Stimulated activated memory B cell treated with anti-CD40 and anti-IgM and Interleukin-4, amounts not matched to agents 10 μg/mL and 1 μg/mL and 100 μg/mL, for 72 hours (primary cell): ENCODE measurements at regions not wholly inside any gene's neighbourhood (a gene's known extent, or its start where the extent isn't known, plus 50 kb on each side); places are given as distances from the start of the nearest gene placed in this dataset.
"Not testable (repeated sequence)": the region's sequence is repeated elsewhere in the genome, so short reads cannot be mapped to it uniquely, and the experiment has no call there.

ENCODE experiments used
- ATAC-seq: fragments of 150-1000 bp; cut with Tn5 transposase; 2 replicates; pipeline ENCODE4 v1.10.0; 2021
- H3K27ac Mint-ChIP-seq: one replicate; pipeline ENCODE4 v1.8.0; 2022; ENCODE audit warnings: mild to moderate bottlenecking, mixed read lengths
- H3K27me3 Mint-ChIP-seq: one replicate; pipeline ENCODE4 v1.8.0; 2022; ENCODE audit warnings: mixed read lengths
- H3K36me3 Mint-ChIP-seq: one replicate; pipeline ENCODE4 v1.8.0; 2022; ENCODE audit warnings: mixed read lengths
- H3K4me1 Mint-ChIP-seq: one replicate; pipeline ENCODE4 v1.8.0; 2022; ENCODE audit warnings: mixed read lengths
- H3K4me3 Mint-ChIP-seq: one replicate; pipeline ENCODE4 v1.8.0; 2022; ENCODE audit warnings: mild to moderate bottlenecking, moderate library complexity, mixed read lengths
- H3K9me3 Mint-ChIP-seq: one replicate; pipeline ENCODE4 v1.8.0; 2022; ENCODE audit warnings: mixed read lengths

DNA sequence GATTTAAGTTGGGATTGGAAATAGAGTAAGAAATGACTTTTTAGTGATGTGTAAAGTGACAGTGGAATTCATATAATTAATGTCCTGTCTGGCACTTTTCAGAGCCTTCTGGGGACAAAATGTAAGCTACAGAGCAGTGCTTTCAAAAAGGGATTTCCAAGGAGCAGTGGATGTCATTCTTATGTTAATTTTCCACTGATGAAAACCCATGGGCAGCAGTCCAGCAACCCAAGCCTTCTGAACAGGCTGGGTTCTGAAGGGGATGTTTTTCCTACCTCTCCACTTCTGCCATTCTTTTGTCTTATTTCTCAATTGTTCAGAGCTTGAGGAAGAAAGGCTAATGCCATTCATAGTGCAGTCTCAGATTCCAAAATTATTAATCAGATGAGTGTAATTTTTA, 717.6 kb upstream of the HS3ST1 start:
- H3K4me1 Mint-ChIP-seq: no peaks in the 10 kb centered on the region

GRCh38 chr4:12145768-12146167, 717.1 kb upstream of the HS3ST1 start:
- Mint-ChIP-seq H3K36me3 (no peaks in the 10 kb centered on the region), H3K9me3 (peaks cover 2% of the 10 kb centered on the region), H3K27ac (no peak overlapping the region), H3K4me3 (no peak overlapping the region), H3K27me3 (no peaks in the 10 kb centered on the region), H3K4me1 (no peaks in the 10 kb centered on the region)
- ATAC-seq: no peak

More for the DNA sequence above, 717.6 kb upstream of the HS3ST1 start:
- Mint-ChIP-seq H3K27me3 (no peaks in the 10 kb centered on the region), H3K36me3 (no peaks in the 10 kb centered on the region), H3K9me3 (peaks cover 5% of the 10 kb centered on the region), H3K4me3 (no peak overlapping the region), H3K27ac (no peak overlapping the region)
- no peak for ATAC-seq

DNA sequence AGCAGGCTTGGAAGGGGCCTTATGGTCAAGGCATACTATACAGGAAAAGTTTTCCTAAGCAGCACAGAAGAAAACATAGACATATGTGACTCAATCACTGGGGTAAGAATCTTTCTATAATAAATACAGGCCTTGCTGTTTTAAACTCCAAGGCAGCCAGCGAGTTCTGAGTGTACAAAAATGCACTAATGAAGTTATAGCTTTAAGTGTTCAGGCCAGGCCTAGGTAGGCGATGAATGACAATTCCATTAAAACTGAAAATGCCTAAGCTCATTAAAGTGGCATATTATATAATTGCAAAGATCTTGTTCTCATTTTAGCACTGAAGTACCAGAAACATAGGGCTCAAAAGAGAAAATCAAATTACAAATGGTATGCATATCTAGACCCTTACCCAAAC, 716.4 kb upstream of the HS3ST1 start:
- Mint-ChIP-seq H3K27me3 (no peaks in the 10 kb centered on the region), H3K27ac (no peak overlapping the region), H3K36me3 (no peaks in the 10 kb centered on the region), H3K9me3 (peaks cover 2% of the 10 kb centered on the region), H3K4me1 (no peaks in the 10 kb centered on the region), H3K4me3 (no peak overlapping the region)
- ATAC-seq: no peak

DNA sequence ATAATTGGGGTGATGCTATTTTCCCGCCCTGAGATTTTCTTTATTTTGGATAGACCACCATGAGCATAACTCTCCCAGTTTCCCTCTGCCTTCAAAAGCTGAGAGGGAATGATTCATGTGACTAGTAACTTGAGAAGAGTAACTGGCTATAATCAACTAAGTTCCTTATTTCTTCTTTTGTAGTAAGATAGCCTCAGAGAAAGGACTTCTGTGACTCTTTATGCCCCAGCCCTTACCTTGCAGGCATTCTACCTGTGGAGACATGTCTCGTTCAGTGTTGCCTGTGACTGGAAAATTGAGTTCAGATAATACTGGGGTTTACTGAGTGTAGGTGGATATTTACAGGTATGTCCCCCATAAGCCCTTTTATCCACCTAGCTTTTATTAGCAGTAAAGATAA, 715.4 kb upstream of the HS3ST1 start:
- Mint-ChIP-seq H3K9me3 (peaks cover 2% of the 10 kb centered on the region), H3K4me1 (no peaks in the 10 kb centered on the region), H3K27ac (no peak overlapping the region), H3K4me3 (no peak overlapping the region), H3K27me3 (no peaks in the 10 kb centered on the region), H3K36me3 (no peaks in the 10 kb centered on the region)
- ATAC-seq: no peak

- ATAC-seq: no peak
- Mint-ChIP-seq H3K4me1 (no peaks in the 10 kb centered on the region), H3K9me3 (peaks cover 11% of the 10 kb centered on the region), H3K4me3 (no peak overlapping the region), H3K27me3 (no peaks in the 10 kb centered on the region), H3K27ac (no peak overlapping the region), H3K36me3 (no peaks in the 10 kb centered on the region)
Observed at GRCh38 chr4:12140864-12141263, 712.2 kb upstream of the HS3ST1 start.

GRCh38 chr4:12139296-12139695, 710.6 kb upstream of the HS3ST1 start:
- H3K27me3 Mint-ChIP-seq: no peaks in the 10 kb centered on the region
- H3K27ac Mint-ChIP-seq: no peak overlapping the region
- no peaks in the 10 kb centered on the region for H3K4me1 Mint-ChIP-seq
- peaks cover 11% of the 10 kb centered on the region for H3K9me3 Mint-ChIP-seq
- no peaks in the 10 kb centered on the region for H3K36me3 Mint-ChIP-seq
- no peak overlapping the region for H3K4me3 Mint-ChIP-seq
- no peak for ATAC-seq

DNA sequence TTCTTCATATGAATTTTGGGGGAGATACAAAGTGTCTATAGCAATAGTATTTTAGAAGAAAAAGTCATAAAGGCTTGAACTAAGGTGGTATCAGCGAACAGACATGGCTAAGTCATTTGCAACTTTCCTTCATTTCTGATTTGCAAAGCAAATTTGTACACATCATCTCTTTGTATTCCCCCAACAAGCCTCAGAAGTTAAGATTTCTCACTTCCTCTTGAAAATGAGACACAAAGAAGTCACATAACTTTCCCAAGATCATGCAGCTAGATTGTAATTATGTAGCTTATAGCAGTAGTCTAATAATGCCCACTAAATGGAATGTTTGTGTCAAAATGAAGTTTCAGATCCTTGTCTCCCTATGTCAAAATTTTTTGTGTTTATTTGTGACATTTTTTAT, 709.8 kb upstream of the HS3ST1 start:
- ATAC-seq: no peak
- Mint-ChIP-seq H3K27ac (no peak overlapping the region), H3K27me3 (no peaks in the 10 kb centered on the region), H3K4me3 (no peak overlapping the region), H3K9me3 (peaks cover 14% of the 10 kb centered on the region), H3K36me3 (peaks cover 1% of the 10 kb centered on the region), H3K4me1 (no peaks in the 10 kb centered on the region)

- H3K36me3 Mint-ChIP-seq: peaks cover 5% of the 10 kb centered on the region
- H3K4me1 Mint-ChIP-seq: no peaks in the 10 kb centered on the region
- H3K9me3 Mint-ChIP-seq: peaks cover 19% of the 10 kb centered on the region
- H3K4me3 Mint-ChIP-seq: no peak overlapping the region
- no peak overlapping the region for H3K27ac Mint-ChIP-seq
- ATAC-seq: no peak
- H3K27me3 Mint-ChIP-seq: no peaks in the 10 kb centered on the region
Observed at GRCh38 chr4:12137575-12137974, 708.9 kb upstream of the HS3ST1 start.

DNA sequence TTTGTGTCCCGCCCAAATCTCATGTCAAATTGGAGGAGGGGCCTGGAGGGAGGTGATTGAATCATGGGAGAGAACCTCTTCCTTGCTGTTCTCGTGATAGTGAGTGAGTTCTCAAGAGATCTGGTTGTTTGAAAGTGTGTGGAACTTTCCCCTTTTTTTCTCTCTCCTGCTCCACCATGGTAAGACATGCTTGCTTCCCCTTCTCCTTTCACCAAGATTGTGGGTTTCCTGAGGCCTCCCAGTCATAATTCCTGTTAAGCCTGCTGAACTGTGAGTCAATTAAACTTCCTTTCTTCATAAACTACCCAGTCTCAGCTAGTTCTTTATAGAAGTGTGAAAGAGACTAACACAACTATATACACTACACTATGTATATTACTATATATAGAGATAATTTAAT, 697.8 kb upstream of the HS3ST1 start:
- ATAC-seq: no peak
- no peak overlapping the region for H3K4me3 Mint-ChIP-seq

DNA sequence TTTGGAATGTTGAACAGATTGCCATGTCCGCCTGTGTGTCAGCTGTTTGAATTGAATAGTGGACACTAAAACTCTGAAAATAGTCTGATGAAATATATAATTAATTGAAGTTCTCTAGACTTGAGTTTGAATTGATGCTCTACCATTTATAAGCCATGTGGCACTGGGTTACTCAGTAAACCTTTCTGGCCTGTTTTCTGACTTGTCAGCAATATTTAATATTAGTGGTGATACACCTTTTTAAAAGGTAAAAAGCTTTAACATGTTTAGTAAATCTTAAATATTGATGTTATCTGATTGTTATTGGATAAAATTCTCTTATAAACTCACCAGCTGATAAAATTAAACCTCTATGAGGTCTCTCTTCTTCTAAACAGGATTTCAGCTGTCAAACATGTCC, 695.4 kb upstream of the HS3ST1 start:
- Mint-ChIP-seq H3K4me1 (no peaks in the 10 kb centered on the region), H3K36me3 (no peaks in the 10 kb centered on the region), H3K27me3 (no peaks in the 10 kb centered on the region), H3K27ac (no peak overlapping the region), H3K9me3 (no peaks in the 10 kb centered on the region), H3K4me3 (no peak overlapping the region)
- ATAC-seq: no peak

More for the DNA sequence above, 697.8 kb upstream of the HS3ST1 start:
- Mint-ChIP-seq H3K27ac (no peak overlapping the region), H3K4me1 (no peaks in the 10 kb centered on the region), H3K36me3 (no peaks in the 10 kb centered on the region), H3K9me3 (peaks cover 2% of the 10 kb centered on the region), H3K27me3 (no peaks in the 10 kb centered on the region)

DNA sequence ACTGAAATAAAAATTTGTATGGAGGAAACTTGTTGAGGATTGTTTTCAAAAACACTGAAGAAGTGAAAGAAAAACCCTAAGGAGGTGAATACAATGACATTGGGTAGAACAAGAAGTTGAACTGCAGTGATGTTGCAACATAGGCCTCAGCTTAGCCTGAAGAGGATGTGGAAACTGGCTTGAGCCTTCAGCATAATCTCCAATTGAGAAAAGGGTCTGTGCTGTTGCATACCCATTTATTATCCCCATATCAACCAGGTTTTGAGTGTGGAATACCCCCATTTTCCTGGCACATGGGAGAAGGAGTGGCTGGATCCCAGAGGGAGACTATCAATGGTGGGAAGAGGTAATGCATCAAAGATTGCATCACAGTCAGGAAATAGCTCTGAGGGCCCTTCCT, 695.0 kb upstream of the HS3ST1 start:
- Mint-ChIP-seq H3K27ac (no peak overlapping the region), H3K4me1 (no peaks in the 10 kb centered on the region), H3K36me3 (no peaks in the 10 kb centered on the region), H3K4me3 (no peak overlapping the region), H3K9me3 (no peaks in the 10 kb centered on the region), H3K27me3 (no peaks in the 10 kb centered on the region)
- no peak for ATAC-seq

DNA sequence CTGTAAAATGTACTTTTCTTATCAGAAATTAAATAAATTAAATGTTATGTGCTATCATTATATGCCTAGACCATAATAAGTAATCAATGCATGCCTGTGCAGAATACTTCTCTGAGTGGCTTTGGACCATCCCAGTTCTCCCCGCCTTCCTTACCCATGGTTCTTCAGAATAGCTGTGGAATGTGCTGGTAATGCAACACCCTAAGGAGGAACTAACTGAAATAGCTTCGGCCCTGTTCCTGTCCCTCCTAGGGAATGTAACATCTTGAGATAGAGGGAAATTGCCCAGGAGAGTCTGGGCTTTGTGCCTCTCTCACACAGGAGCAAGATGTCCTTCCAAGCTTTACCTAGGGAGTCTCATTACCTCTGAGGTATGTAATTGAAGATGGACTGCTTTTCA, 693.6 kb upstream of the HS3ST1 start:
- Mint-ChIP-seq H3K27me3 (no peaks in the 10 kb centered on the region), H3K36me3 (no peaks in the 10 kb centered on the region), H3K4me1 (peaks cover 5% of the 10 kb centered on the region), H3K4me3 (no peak overlapping the region), H3K27ac (no peak overlapping the region), H3K9me3 (no peaks in the 10 kb centered on the region)
- no peak for ATAC-seq

DNA sequence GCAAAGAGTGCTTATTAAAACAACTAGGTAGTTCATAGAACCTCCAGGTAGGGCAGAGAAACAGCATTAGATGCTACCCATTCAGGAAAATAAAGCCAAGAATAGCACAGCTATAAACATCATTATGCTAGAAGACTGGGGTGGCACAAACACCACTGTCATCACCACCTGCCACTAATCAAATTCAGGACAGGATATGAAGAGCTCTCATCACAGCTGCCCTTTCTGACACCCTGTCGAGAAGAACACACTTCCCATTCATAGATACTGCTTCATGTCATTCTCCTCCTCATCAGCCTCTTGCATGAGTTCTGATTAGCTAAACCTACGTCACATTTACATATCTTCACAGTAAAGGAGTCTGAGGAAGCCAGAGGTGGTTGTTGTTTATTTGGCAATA, 692.3 kb upstream of the HS3ST1 start:
- Mint-ChIP-seq H3K27ac (no peak overlapping the region), H3K4me3 (no peak overlapping the region), H3K4me1 (peaks cover 5% of the 10 kb centered on the region)

DNA sequence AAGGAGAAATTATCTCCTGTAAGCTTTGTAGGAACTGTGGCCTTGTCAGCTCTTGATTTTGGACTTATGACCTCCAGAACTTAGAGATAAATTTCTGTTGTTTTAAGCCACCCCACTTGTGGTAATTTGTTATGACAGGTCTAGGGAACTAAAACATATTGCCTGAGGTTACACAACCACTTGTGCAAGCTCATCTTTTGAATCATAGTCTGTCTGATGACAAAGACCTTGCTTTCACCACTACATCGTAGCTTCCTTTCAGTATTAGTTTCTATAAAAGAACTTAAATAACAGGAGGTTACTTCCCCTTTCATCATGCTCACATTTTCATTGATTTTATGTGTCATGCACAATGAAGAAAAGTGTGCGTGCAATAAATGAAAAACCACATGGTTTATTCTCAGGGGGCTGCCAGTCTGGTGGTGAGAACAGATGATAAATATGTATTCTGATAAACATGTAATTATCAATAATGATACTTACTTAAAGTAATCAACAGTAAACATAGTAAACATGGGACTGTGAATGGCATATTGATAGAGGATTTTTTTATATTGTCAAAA, 690.0 kb upstream of the HS3ST1 start:
- H3K27ac Mint-ChIP-seq: no peak overlapping the region
- no peaks in the 10 kb centered on the region for H3K27me3 Mint-ChIP-seq
- peak; percentile 60 for ATAC-seq
- peaks cover 5% of the 10 kb centered on the region for H3K9me3 Mint-ChIP-seq
- H3K36me3 Mint-ChIP-seq: no peaks in the 10 kb centered on the region
- peaks cover 5% of the 10 kb centered on the region for H3K4me1 Mint-ChIP-seq
- H3K4me3 Mint-ChIP-seq: no peak overlapping the region

More for the DNA sequence above, 692.3 kb upstream of the HS3ST1 start:
- H3K36me3 Mint-ChIP-seq: no peaks in the 10 kb centered on the region
- H3K27me3 Mint-ChIP-seq: no peaks in the 10 kb centered on the region
- no peak for ATAC-seq
- H3K9me3 Mint-ChIP-seq: no peaks in the 10 kb centered on the region

DNA sequence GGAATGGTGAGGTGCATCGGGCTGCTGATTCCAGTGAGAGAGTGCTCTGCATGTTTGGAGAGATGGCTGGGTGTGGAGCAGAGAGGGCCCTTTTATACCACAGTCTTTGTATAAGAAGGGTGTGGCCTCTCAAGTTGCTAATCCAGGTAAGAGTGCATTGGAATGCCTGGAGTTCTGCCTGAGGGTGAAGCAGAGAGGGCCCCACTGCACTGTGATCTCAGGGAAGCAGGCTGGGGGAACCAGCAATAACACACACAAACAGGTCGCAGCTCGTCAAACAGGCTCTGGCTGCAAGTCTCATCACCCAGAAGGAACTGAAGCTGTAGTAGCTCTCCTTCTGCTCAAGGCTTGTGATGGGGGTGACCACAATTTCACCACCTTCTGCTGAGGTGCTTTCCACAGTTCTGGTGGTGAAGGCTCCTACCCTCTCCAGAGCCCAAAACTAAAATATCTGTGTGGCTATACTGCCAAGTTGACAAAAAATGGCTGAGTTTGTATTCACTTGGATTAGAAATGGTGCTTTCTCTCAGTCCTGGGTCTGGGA, 687.4 kb upstream of the HS3ST1 start:
- no peaks in the 10 kb centered on the region for H3K36me3 Mint-ChIP-seq

GRCh38 chr4:12110627-12111026, 681.9 kb upstream of the HS3ST1 start:
- Mint-ChIP-seq H3K9me3 (peaks cover 13% of the 10 kb centered on the region), H3K27ac (no peak overlapping the region), H3K4me3 (no peak overlapping the region), H3K36me3 (no peaks in the 10 kb centered on the region), H3K4me1 (no peaks in the 10 kb centered on the region), H3K27me3 (no peaks in the 10 kb centered on the region)
- no peak for ATAC-seq

More for the DNA sequence above, 687.4 kb upstream of the HS3ST1 start:
- Mint-ChIP-seq H3K27ac (no peak overlapping the region), H3K27me3 (no peaks in the 10 kb centered on the region), H3K4me1 (peaks cover 5% of the 10 kb centered on the region), H3K4me3 (no peak overlapping the region), H3K9me3 (peaks cover 13% of the 10 kb centered on the region)
- ATAC-seq: peak; percentile 58

GRCh38 chr4:12109056-12109455, 680.4 kb upstream of the HS3ST1 start:
- not testable (repeated sequence) for ATAC-seq, H3K27me3 Mint-ChIP-seq, H3K27ac Mint-ChIP-seq, H3K4me3 Mint-ChIP-seq, H3K4me1 Mint-ChIP-seq, H3K9me3 Mint-ChIP-seq, H3K36me3 Mint-ChIP-seq
